Transverse colon (tissue), 4 donors: ENCODE measurements at regions not wholly inside any gene's neighbourhood (a gene's known extent, or its start where the extent isn't known, plus 50 kb on each side); places are given as distances from the start of the nearest gene placed in this dataset.

Source experiments
- DNase-seq: peaks from one replicate; pipeline ENCODE4 v3.0.0-alpha.2; 2019
- H3K27ac ChIP-seq, 4 donors: fragments of 200-600 bp; sonication (generic); 2 replicates each; pipeline ENCODE4 v1.5.1; 2016 to 2018; ENCODE audit warnings: inconsistent platforms in 4 of 4
- H3K27me3 ChIP-seq: fragments of 200-600 bp; sonication (generic); 2 replicates; pipeline ENCODE4 v1.5.1; 2017; ENCODE audit warnings: inconsistent platforms
- H3K36me3 ChIP-seq, 4 donors: fragments of 200-600 bp; sonication (generic); 2 replicates each; pipeline ENCODE4 v1.5.1; 2017 to 2019; ENCODE audit warnings: inconsistent platforms in 4 of 4
- H3K4me1 ChIP-seq, 4 donors: fragments of 200-600 bp; sonication (generic); 2 replicates each; pipeline ENCODE4 v1.5.1; 2017 to 2020; ENCODE audit warnings: inconsistent platforms in 4 of 4
- H3K4me3 ChIP-seq, 4 donors: fragments of 200-600 bp; sonication (generic); 1 replicate in 1 of 4; 2 replicates in 3 of 4; pipeline versions ENCODE4 v1.5.1 to v1.6.1; 2017 to 2019; ENCODE audit warnings: inconsistent platforms in 4 of 4
- H3K9me3 ChIP-seq, 2 donors: fragments of 200-600 bp; sonication (generic); 2 replicates each; pipeline ENCODE4 v1.5.1; 2017 to 2019; ENCODE audit warnings: inconsistent platforms in 2 of 2
- EP300 ChIP-seq: sonication (generic); formaldehyde crosslinking; IDR thresholded peaks from one replicate; pipeline ENCODE4 v1.6.1; 2017; ENCODE audit warnings: antibody characterized with exemption, low read depth
- POLR2A ChIP-seq: fragments of 450-650 bp; IDR thresholded peaks from one replicate; pipeline ENCODE4 v1.6.1; 2016; ENCODE audit warnings: antibody characterized with exemption, mild to moderate bottlenecking, moderate library complexity
- POLR2AphosphoS5 ChIP-seq, 3 donors: sonication (generic); formaldehyde crosslinking; IDR thresholded peaks; one replicate each; pipeline ENCODE4 v1.6.1; 2016; ENCODE audit warnings: antibody characterized with exemption in 3 of 3
- WGBS, 2 donors: methylation state at CpG; one replicate each; pipeline ENCODE4 v1.1.5; 2018; ENCODE audit warnings: low coverage in 1 of 2; 5-methylcytosine and 5-hydroxymethylcytosine counted together
- in situ Hi-C, 4 donors: fragments of 200-750 bp; cut with MboI; loops; one replicate each; pipeline versions ENCODE4 v1.15.0 to v1.15.1; 2017; ENCODE audit warnings: low sequenced_read_pairs in 3 of 4, low pct_ligation_motif_present in 1 of 4, low pct_unique_long_range_greater_than_20kb in 1 of 4
- intact Hi-C: fragments of 100-400 bp; cut with DNase I; formaldehyde crosslinking; loops from one replicate; pipeline ENCODE4 v1.15.1; 2023; ENCODE audit warnings: low total_unique reads
- TF ChIP-seq, protein P1 (sequence below), 5 experiments: fragments of 200-600 bp in 3 of 5; fragments of 450-650 bp in 2 of 5; sonication (generic) in 3 of 5; IDR thresholded peaks; 1 replicate in 2 of 5; 2 replicates in 3 of 5; pipeline ENCODE4 v1.5.1; 2016 to 2017; ENCODE audit warnings: antibody characterized with exemption in 5 of 5, inconsistent platforms in 3 of 5, mild to moderate bottlenecking in 2 of 5, moderate library complexity in 1 of 5

DNA sequence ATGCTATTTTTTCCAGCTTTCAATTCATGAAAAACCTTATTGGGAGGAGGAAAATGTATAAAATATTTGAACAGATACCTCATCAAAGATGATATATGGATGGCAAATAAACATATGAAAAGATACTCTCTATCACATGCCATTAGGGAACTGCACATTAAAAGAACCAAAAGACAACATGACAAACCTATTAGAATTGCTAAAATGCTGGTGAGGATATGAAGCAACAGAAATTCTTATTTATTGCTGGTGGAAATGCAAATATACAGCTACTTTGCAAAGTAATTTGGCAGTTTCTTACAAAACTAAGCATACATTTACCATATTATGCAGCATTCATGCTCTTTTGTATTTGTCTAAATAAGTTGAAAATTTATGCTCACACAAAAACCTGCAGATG lies 1783.9 kb upstream of the PCDH20 start:
- H3K9me3 ChIP-seq = no peaks in the 10 kb centered on the region
- TF ChIP-seq EP300 (no peak), POLR2A (no peak), POLR2AphosphoS5 (IDR thresholded peaks at IDR 0.05) (no peak)
- TF ChIP-seq, protein P1, sequence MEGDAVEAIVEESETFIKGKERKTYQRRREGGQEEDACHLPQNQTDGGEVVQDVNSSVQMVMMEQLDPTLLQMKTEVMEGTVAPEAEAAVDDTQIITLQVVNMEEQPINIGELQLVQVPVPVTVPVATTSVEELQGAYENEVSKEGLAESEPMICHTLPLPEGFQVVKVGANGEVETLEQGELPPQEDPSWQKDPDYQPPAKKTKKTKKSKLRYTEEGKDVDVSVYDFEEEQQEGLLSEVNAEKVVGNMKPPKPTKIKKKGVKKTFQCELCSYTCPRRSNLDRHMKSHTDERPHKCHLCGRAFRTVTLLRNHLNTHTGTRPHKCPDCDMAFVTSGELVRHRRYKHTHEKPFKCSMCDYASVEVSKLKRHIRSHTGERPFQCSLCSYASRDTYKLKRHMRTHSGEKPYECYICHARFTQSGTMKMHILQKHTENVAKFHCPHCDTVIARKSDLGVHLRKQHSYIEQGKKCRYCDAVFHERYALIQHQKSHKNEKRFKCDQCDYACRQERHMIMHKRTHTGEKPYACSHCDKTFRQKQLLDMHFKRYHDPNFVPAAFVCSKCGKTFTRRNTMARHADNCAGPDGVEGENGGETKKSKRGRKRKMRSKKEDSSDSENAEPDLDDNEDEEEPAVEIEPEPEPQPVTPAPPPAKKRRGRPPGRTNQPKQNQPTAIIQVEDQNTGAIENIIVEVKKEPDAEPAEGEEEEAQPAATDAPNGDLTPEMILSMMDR (IDR thresholded peaks at IDR 0.05) = no peak
- H3K4me3 ChIP-seq = no peak overlapping the region
- in situ Hi-C loops (no loop called here), intact Hi-C loops (no loop called here)
- no peak overlapping the region for H3K27ac ChIP-seq
- no peak for DNase-seq
- no peaks in the 10 kb centered on the region for H3K27me3 ChIP-seq
- H3K4me1 ChIP-seq = no peaks in the 10 kb centered on the region
- no peaks in the 10 kb centered on the region for H3K36me3 ChIP-seq

DNA sequence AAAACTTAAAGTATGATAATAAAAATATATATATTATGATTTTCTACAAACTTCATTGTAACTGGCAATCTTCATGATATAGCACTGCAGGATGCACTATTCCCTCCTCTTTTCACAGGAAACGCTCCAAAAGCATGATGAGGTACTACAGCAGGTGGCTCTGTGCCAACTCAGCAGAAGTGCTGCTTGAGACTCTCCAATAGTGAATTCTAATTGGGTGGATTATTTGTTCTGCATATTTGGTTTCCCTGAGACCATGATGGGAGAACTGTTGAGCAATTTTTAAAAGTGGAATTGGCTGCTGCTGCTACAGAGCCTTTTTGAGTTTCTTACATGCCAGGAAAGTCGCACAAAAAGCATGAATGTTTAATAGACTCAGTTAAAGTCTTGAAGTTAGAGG lies 1782.4 kb upstream of the PCDH20 start:
- intact Hi-C loops (no loop called here), in situ Hi-C loops (no loop called here)
- TF ChIP-seq, protein P1 (IDR thresholded peaks at IDR 0.05) = no peak
- no peak for TF ChIP-seq EP300
- TF ChIP-seq POLR2A = no peak
- no peak for TF ChIP-seq POLR2AphosphoS5 (IDR thresholded peaks at IDR 0.05)
- Histone ChIP-seq H3K9me3 (no peaks in the 10 kb centered on the region), H3K27me3 (no peaks in the 10 kb centered on the region), H3K36me3 (no peaks in the 10 kb centered on the region), H3K27ac (no peak overlapping the region), H3K4me1 (no peaks in the 10 kb centered on the region), H3K4me3 (no peak overlapping the region)
- WGBS, 2 donors = 69% methylated on average over 2 of the region's 2 CpGs
- no peak for DNase-seq

DNA sequence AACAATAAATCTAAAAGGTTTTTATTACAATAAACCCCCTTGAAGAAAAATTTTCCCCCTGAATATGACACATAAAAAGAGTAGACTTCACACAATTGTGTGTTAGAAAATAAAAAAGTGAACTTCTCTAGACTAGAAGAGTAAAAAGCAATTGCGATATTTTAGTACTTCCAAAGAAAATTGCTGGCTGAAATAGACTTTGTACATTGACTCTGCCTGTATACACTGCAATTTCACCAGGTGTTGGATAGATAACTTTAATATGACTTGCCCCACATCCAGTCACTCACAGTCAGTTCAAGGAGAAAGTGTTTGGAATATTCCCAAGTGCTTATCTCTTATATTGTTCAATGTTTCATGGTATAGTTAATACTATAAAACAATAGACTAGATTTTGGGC lies 1780.1 kb upstream of the PCDH20 start:
- Histone ChIP-seq H3K36me3 (no peaks in the 10 kb centered on the region), H3K27ac (no peak overlapping the region), H3K9me3 (no peaks in the 10 kb centered on the region), H3K27me3 (no peaks in the 10 kb centered on the region), H3K4me3 (no peak overlapping the region), H3K4me1 (no peaks in the 10 kb centered on the region)
- DNase-seq = no peak
- 70 to 73% methylated on average over 1 of the region's 1 CpG for whole genome bisulfite sequencing, 2 donors
- TF ChIP-seq, protein P1 (IDR thresholded peaks at IDR 0.05) = no peak
- TF ChIP-seq EP300 (no peak), POLR2AphosphoS5 (IDR thresholded peaks at IDR 0.05) (no peak)
- in situ Hi-C loops (no loop called here), intact Hi-C loops (no loop called here)

DNA sequence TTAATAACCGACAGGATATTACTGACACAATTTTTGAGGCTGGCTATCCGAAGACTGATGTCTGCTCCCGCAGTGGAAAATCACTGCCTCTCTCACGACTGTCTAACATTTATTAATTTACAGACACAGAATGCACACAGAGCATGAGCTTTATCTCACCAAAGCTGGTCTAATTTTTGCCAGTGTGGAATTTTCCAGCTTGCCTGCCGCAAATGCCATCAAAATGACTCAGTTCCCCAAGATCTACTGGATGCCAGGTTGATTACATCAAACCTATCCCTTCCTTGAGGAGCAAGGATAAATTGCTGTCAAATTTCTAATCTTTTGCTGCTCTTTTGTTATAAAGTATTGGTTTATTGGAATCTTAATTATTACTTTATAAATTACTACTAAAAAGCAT lies 1775.1 kb upstream of the PCDH20 start:
- H3K27ac ChIP-seq = no peak overlapping the region
- H3K9me3 ChIP-seq = no peaks in the 10 kb centered on the region
- no peak overlapping the region for H3K4me3 ChIP-seq
- intact Hi-C loops (no loop called here), in situ Hi-C loops (no loop called here)
- H3K4me1 ChIP-seq = no peaks in the 10 kb centered on the region
- no peak for DNase-seq
- no peaks in the 10 kb centered on the region for H3K36me3 ChIP-seq
- TF ChIP-seq EP300 = no peak
- no peak for TF ChIP-seq POLR2A
- no peak for TF ChIP-seq POLR2AphosphoS5 (IDR thresholded peaks at IDR 0.05)
- TF ChIP-seq, protein P1 (IDR thresholded peaks at IDR 0.05) = no peak
- 85 to 90% methylated on average over 5 of the region's 5 CpGs for WGBS, 2 donors
- H3K27me3 ChIP-seq = no peaks in the 10 kb centered on the region
